Stomach (tissue), 4 donors: ENCODE measurements at regions not wholly inside any gene's neighbourhood (a gene's known extent, or its start where the extent isn't known, plus 50 kb on each side); places are given as distances from the start of the nearest gene placed in this dataset.

Source experiments
- CTCF ChIP-seq, 7 experiments: fragments of 450-650 bp in 4 of 7; fragments of 200-600 bp in 3 of 7; sonication (generic) in 3 of 7; IDR thresholded peaks; one replicate each; pipeline ENCODE4 v1.5.1; 2016 to 2019; ENCODE audit warnings: antibody characterized with exemption in 7 of 7, control low read depth in 2 of 7, mild to moderate bottlenecking in 1 of 7
- EP300 ChIP-seq: sonication (generic); formaldehyde crosslinking; IDR thresholded peaks from one replicate; pipeline ENCODE4 v1.6.1; 2017; ENCODE audit warnings: antibody characterized with exemption
- POLR2A ChIP-seq, 4 donors: fragments of 450-650 bp; IDR thresholded peaks; one replicate each; pipeline ENCODE4 v1.6.1; 2016; ENCODE audit warnings: antibody characterized with exemption in 4 of 4, control low read depth in 2 of 4, mild to moderate bottlenecking in 1 of 4, moderate library complexity in 1 of 4
- POLR2AphosphoS5 ChIP-seq, 3 donors: sonication (generic); formaldehyde crosslinking; IDR thresholded peaks; one replicate each; pipeline ENCODE4 v1.6.1; 2016; ENCODE audit warnings: antibody characterized with exemption in 3 of 3

GRCh38 chr16:75909746-75910145, 183.5 kb upstream of the CPHXL start:
- TF ChIP-seq CTCF (IDR thresholded peaks at IDR 0.05) (no peak), POLR2A (IDR thresholded peaks at IDR 0.05) (no peak), POLR2AphosphoS5 (IDR thresholded peaks at IDR 0.05) (no peak), EP300 (no peak)
